ENCODE measurements at regions not wholly inside any gene's neighbourhood (a gene's known extent, or its start where the extent isn't known, plus 50 kb on each side); places are given as distances from the start of the nearest gene placed in this dataset.

- TF ChIP-seq SUZ12 (IDR thresholded peaks at IDR 0.05; ENCODE audit: extremely low read depth, insufficient read depth, insufficient read length) (no peak), YY1 (IDR thresholded peaks at IDR 0.05; ENCODE audit: insufficient read depth, insufficient read length) (no peak), ZNF274 (IDR thresholded peaks at IDR 0.05; ENCODE audit: low read depth, low read length) (no peak)
Measured at GRCh38 chr16:48091117-48091516, 64.7 kb downstream of the ABCC12 start.

All from NT2/D1 (cell line).